SU-DHL-6 (cell line): ENCODE measurements at regions not wholly inside any gene's neighbourhood (a gene's known extent, or its start where the extent isn't known, plus 50 kb on each side); places are given as distances from the start of the nearest gene placed in this dataset.

Experiments used
- EZH2phosphoT487 ChIP-seq: fragments of 200-600 bp; sonication (generic), shearing (Covaris generic); conservative IDR thresholded peaks from 2 replicates; pipeline ENCODE4 v1.6.1; 2018; ENCODE audit warnings: mild to moderate bottlenecking, antibody characterized with exemption, low read length, moderate library complexity, mixed read lengths
- TF ChIP-seq, protein P1 (sequence below): fragments of 200-600 bp; sonication (generic); IDR thresholded peaks from one replicate; pipeline ENCODE4 v1.5.1; 2017; ENCODE audit warnings: antibody characterized with exemption, mild to moderate bottlenecking, low read length, moderate library complexity; ENCODE audit not compliant: insufficient read depth, poor library complexity, severe bottlenecking

GRCh38 chr2:176392249-176392648, 123.0 kb downstream of the MTX2 start:
- TF ChIP-seq, protein P1, sequence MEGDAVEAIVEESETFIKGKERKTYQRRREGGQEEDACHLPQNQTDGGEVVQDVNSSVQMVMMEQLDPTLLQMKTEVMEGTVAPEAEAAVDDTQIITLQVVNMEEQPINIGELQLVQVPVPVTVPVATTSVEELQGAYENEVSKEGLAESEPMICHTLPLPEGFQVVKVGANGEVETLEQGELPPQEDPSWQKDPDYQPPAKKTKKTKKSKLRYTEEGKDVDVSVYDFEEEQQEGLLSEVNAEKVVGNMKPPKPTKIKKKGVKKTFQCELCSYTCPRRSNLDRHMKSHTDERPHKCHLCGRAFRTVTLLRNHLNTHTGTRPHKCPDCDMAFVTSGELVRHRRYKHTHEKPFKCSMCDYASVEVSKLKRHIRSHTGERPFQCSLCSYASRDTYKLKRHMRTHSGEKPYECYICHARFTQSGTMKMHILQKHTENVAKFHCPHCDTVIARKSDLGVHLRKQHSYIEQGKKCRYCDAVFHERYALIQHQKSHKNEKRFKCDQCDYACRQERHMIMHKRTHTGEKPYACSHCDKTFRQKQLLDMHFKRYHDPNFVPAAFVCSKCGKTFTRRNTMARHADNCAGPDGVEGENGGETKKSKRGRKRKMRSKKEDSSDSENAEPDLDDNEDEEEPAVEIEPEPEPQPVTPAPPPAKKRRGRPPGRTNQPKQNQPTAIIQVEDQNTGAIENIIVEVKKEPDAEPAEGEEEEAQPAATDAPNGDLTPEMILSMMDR: no peak
- no peak for TF ChIP-seq EZH2phosphoT487
